ENCODE measurements at regions not wholly inside any gene's neighbourhood (a gene's known extent, or its start where the extent isn't known, plus 50 kb on each side); places are given as distances from the start of the nearest gene placed in this dataset.

GRCh38 chr4:52187603-52188002 lies 136.5 kb downstream of the SPATA18 start (continued):
- TF ChIP-seq, protein P1, sequence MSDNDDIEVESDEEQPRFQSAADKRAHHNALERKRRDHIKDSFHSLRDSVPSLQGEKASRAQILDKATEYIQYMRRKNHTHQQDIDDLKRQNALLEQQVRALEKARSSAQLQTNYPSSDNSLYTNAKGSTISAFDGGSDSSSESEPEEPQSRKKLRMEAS (IDR thresholded peaks at IDR 0.05): no peak
- TF ChIP-seq, protein P2, sequence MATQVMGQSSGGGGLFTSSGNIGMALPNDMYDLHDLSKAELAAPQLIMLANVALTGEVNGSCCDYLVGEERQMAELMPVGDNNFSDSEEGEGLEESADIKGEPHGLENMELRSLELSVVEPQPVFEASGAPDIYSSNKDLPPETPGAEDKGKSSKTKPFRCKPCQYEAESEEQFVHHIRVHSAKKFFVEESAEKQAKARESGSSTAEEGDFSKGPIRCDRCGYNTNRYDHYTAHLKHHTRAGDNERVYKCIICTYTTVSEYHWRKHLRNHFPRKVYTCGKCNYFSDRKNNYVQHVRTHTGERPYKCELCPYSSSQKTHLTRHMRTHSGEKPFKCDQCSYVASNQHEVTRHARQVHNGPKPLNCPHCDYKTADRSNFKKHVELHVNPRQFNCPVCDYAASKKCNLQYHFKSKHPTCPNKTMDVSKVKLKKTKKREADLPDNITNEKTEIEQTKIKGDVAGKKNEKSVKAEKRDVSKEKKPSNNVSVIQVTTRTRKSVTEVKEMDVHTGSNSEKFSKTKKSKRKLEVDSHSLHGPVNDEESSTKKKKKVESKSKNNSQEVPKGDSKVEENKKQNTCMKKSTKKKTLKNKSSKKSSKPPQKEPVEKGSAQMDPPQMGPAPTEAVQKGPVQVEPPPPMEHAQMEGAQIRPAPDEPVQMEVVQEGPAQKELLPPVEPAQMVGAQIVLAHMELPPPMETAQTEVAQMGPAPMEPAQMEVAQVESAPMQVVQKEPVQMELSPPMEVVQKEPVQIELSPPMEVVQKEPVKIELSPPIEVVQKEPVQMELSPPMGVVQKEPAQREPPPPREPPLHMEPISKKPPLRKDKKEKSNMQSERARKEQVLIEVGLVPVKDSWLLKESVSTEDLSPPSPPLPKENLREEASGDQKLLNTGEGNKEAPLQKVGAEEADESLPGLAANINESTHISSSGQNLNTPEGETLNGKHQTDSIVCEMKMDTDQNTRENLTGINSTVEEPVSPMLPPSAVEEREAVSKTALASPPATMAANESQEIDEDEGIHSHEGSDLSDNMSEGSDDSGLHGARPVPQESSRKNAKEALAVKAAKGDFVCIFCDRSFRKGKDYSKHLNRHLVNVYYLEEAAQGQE (IDR thresholded peaks at IDR 0.05; ENCODE audit: low read depth): no peak
- TF ChIP-seq ATF3 (IDR thresholded peaks at IDR 0.05): no peak

- no peak for ATAC-seq
- CTCF ChIA-PET: no interaction called here
- no peaks in the 10 kb centered on the region for H3K4me1 ChIP-seq (ENCODE audit: control insufficient read depth in 1 of 2, insufficient read depth in 2 of 2, low read length in 2 of 2)
- H3K9me2 ChIP-seq (ENCODE audit: insufficient read depth): no peaks in the 10 kb centered on the region
- TF ChIP-seq ZNF274 (IDR thresholded peaks at IDR 0.05; ENCODE audit: low read depth, low read length): no peak
- TF ChIP-seq ELF1 (IDR thresholded peaks at IDR 0.05; ENCODE audit: borderline replicate concordance, low read depth): no peak
- no peak for TF ChIP-seq RAD21 (IDR thresholded peaks at IDR 0.05; ENCODE audit: low read depth)
- no peak overlapping the region for H3K9ac ChIP-seq (ENCODE audit: low read length)
- no peaks in the 10 kb centered on the region for H3K36me3 ChIP-seq (ENCODE audit: control insufficient read depth in 1 of 2, insufficient read depth in 2 of 2, low read length in 2 of 2)
- BruUV-seq (replicated peaks): no TSS peak
- no peak overlapping the region for H2AFZ ChIP-seq (ENCODE audit: low read depth, low read length, poor library complexity, severe bottlenecking)
- no peaks in the 10 kb centered on the region for H3K79me2 ChIP-seq (ENCODE audit: insufficient read depth, low read length)
- no peak overlapping the region for H3K4me3 ChIP-seq (replicated peaks in 1 of 2; ENCODE audit: low read depth in 1 of 2, low read length in 2 of 2)
- no peaks in the 10 kb centered on the region for H3K9me3 ChIP-seq (ENCODE audit: control insufficient read depth in 1 of 2, insufficient read depth in 1 of 2, low read depth in 1 of 2, low read length in 2 of 2)
- no peak for DNase-seq (ENCODE audit: low read depth, low spot score)
- no peak overlapping the region for H3K4me2 ChIP-seq (ENCODE audit: low read length)
- POLR2A ChIA-PET: no interaction called here
- no peak overlapping the region for H3K27ac ChIP-seq (ENCODE audit: low read depth, low read length)
- RAD21 ChIA-PET (ENCODE audit: low non-redundant PET in 1 of 2, low total read pairs in 2 of 2, uncharacterized antibody in 2 of 2, unreplicated experiment in 2 of 2): no interaction called here
- no peaks in the 10 kb centered on the region for H4K20me1 ChIP-seq (ENCODE audit: insufficient read depth)
- intact Hi-C loops (cut with micrococcal nuclease): no loop called here
- H3K27me3 ChIP-seq (ENCODE audit: insufficient read depth, low read length): peaks cover 22% of the 10 kb centered on the region
Measured at GRCh38 chr4:52192001-52192400, 140.9 kb downstream of the SPATA18 start.
